ENCODE measurements at regions not wholly inside any gene's neighbourhood (a gene's known extent, or its start where the extent isn't known, plus 50 kb on each side); places are given as distances from the start of the nearest gene placed in this dataset.

GRCh38 chr13:42709276-42709675 is 72.1 kb upstream of the FAM216B start:
- no peak for TF ChIP-seq CTCF (IDR thresholded peaks at IDR 0.05)
- no peak for TF ChIP-seq EP300 (IDR thresholded peaks at IDR 0.05)
- TF ChIP-seq POLR2A (IDR thresholded peaks at IDR 0.05), result no peak
